MV-4-11 (cell line): ENCODE measurements at regions not wholly inside any gene's neighbourhood (a gene's known extent, or its start where the extent isn't known, plus 50 kb on each side); places are given as distances from the start of the nearest gene placed in this dataset.

ENCODE experiments used
- DNase-seq: peaks from one replicate; lab custom pipeline; 2025; lab: John Stamatoyannopoulos, UW

DNA sequence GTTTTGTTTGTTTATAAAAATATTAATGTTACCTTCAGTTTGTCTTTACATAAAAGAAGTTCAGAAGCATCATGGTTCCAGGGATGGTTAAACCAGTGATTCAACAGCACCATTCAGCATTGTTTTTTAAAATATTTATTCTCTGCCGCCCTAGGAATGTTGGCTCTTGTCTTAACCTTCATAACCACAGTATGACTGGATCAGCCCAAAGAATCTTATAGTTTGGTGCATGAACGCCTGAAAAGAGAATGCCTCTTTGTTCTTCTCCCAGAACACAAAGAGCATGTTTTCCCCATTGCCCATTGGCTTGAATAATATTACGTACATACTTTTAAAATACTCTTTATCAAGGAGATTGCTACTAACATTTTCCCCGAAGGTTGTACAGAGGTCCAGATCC lies 413.4 kb downstream of the ANXA1 start:
- DNase-seq, result no peak

- no peak for DNase-seq
Observed at GRCh38 chr9:73565833-73566465, 414.3 kb downstream of the ANXA1 start.

DNA sequence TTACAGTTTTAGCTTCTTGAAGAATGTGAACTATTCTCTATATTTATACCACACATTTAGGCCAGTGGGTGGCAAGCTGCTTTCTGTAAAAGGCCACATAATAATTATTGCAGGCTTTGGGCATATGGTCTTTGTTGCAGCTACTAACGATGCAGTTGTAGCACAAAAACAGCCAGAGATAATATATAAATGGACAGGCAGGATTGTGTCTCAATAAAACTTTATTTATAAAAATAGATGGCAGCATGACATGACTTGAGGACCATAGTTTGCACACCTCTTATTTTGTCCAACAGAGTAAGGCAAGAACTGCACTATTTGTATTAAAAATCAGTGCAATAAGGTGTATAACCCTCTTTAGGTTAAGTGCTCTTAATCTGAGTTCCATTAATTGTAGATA lies 415.0 kb downstream of the ANXA1 start:
- DNase-seq, result no peak

GRCh38 chr9:73573235-73573634 lies 421.6 kb downstream of the ANXA1 start:
- DNase-seq, result no peak

GRCh38 chr9:73575101-73576060 lies 423.7 kb downstream of the ANXA1 start:
- no peak for DNase-seq

- no peak for DNase-seq
Observed at GRCh38 chr9:73577848-73578247, 426.2 kb downstream of the ANXA1 start.

DNA sequence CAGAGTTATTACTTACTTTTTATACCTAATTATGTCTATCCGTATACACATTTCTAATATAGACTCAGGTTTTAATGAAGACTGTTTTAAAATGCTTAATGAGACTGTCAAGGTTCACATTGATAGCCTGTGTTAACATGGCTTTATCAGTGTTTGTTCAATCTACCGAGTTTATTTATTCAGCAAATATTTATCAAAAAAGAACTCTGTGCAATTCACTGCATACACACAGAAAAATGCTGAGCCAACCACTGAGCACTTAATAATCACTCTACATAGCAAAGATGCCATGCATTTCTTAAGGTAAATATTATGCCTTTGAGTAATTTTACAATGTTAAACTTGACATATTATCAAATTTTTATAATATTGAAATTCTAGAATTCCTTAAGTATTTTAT lies 428.2 kb downstream of the ANXA1 start:
- no peak for DNase-seq

- no peak for DNase-seq
Observed at GRCh38 chr9:73583576-73583975, 431.9 kb downstream of the ANXA1 start.

GRCh38 chr9:73595036-73595545 lies 443.4 kb downstream of the ANXA1 start:
- no peak for DNase-seq

DNA sequence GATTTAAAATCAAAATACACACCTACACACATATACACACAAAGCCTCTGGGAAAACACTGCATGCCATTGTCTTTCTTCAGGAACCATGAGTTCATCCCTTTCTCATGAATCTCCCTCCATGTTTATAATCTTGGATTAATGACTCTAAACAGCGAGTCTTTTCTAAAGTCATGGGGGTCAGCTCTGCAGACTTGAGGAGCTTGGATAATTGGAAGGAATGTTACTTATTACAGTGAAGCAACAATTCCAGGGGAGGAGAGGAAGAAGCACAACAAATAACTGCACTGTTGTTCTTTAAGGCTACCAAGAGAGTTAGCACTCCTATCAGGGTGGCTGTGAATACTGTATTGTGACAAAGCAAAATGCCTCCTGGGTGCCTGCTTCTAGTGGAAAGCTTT lies 444.7 kb downstream of the ANXA1 start:
- no peak for DNase-seq

DNA sequence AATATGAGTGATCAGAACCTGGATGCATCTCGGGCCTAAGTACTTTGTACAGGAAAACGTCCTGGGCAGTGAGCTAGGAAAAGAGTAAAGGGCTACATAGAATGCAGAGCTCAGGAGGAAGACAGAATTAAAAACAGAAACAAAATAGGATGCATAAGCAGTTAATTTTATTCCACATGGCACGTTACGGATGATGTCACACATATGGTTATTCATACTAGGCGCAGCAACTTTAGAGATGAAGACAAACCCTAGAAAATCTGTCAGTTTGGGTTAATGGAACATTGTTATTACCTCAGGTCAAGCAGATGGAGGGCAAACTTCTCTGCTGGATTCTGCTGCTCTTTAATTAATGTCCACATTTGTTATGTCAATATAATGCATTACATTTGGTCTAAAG lies 445.4 kb downstream of the ANXA1 start:
- DNase-seq, result no peak

- DNase-seq, result no peak
Observed at GRCh38 chr9:73597771-73598170, 446.1 kb downstream of the ANXA1 start.

DNA sequence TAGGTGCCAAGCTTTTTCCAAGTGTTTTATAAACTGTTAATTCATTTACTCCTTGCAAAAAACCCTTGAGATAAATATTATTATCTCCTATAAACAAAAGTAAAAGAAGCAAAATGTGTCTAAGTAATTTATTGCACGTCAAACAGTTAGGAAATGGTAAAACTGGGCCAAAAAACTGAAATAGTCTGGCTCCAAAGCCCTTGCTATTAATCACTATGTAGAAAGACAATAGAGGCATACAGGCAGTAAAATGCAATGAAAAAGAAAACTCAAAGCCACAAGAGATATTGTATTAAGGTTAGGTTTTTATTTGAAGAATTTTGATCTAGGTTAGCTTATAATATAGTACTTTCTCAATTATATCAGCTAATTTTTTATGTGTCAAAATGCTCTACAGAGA lies 457.7 kb downstream of the ANXA1 start:
- DNase-seq, result no peak

- DNase-seq, result no peak
Observed at GRCh38 chr9:73611032-73611431, 459.4 kb downstream of the ANXA1 start.

- no peak for DNase-seq
Observed at GRCh38 chr9:73613092-73613701, 461.5 kb downstream of the ANXA1 start.

DNA sequence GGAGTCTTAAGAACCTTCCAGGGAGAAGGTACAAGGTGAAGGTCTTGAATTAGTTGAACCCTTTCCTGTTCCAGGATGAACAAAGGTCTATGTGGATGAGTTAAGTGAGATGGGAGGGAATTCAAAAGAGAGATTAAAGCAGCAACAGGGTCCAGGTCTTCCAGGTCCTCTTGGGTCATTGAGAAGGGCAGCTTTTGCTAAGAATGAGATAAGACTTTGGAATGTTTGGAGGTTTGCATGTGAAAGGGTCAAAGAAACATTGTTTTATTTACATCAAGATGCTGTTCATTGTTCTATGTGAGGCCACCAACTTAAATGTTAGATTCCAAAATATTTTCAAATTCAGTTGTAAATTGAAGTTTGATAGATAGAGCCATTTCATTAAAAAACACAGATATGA lies 463.9 kb downstream of the ANXA1 start:
- no peak for DNase-seq

- DNase-seq, result no peak
Observed at GRCh38 chr9:73617586-73617985, 465.9 kb downstream of the ANXA1 start.

DNA sequence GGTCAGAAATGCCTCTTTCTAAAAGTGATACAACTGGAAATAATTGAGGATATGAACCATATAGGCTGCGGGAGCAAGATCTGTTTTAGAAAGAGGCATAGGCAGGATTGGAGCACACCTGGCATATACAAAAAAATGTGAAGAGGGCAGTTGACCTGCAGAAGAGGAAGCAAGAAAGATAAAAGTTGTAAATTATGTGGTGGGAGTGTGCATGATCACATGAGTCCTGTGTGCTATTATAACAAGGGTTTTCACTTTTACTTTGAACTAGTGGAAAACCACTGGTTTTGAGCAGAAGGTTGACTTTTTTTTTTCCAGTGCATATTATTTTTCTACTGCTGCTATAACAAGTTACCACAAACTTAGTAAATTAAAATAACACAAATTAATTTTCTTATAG lies 489.3 kb downstream of the ANXA1 start:
- DNase-seq, result no peak

- no peak for DNase-seq
Observed at GRCh38 chr9:73643379-73644013, 491.8 kb downstream of the ANXA1 start.

GRCh38 chr9:73647560-73647959 lies 495.9 kb downstream of the ANXA1 start:
- DNase-seq, result no peak

GRCh38 chr9:73649552-73649951 lies 497.9 kb downstream of the ANXA1 start:
- DNase-seq, result no peak

DNA sequence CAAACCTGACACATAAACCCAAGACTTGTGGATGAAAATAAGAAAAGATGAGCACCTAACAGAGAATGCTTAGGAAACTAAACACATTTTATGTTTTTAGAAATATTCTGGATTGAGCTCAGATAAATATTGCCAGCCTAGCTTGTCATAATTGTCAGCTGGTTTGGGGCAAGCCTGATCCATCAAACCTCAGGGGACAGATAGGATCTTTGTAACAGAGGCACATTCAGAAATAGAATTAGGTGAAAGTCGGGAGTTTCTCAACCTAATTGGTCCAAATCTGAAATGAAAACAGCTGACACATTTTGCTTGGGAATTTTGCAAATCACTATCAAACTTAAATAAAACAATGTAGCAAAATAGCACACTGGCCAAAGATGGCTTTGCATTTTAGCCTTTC lies 503.7 kb downstream of the ANXA1 start:
- no peak for DNase-seq
